ENCODE measurements at regions not wholly inside any gene's neighbourhood (a gene's known extent, or its start where the extent isn't known, plus 50 kb on each side); places are given as distances from the start of the nearest gene placed in this dataset.
"Not testable (repeated sequence)": the region's sequence is repeated elsewhere in the genome, so short reads cannot be mapped to it uniquely, and the experiment has no call there.

GRCh38 chr2:82326180-82326767 is 2021.7 kb upstream of the LRRTM1 start:
- DNase-seq (ENCODE audit: low spot score) = not testable (repeated sequence)

- DNase-seq (ENCODE audit: low spot score) = no peak
Measured at GRCh38 chr2:82320296-82320695, 2015.7 kb upstream of the LRRTM1 start.

GRCh38 chr2:82317012-82317411 is 2012.5 kb upstream of the LRRTM1 start:
- DNase-seq (ENCODE audit: low spot score) = no peak

GRCh38 chr2:82316586-82316985 is 2012.0 kb upstream of the LRRTM1 start:
- no peak for DNase-seq (ENCODE audit: low spot score)

DNA sequence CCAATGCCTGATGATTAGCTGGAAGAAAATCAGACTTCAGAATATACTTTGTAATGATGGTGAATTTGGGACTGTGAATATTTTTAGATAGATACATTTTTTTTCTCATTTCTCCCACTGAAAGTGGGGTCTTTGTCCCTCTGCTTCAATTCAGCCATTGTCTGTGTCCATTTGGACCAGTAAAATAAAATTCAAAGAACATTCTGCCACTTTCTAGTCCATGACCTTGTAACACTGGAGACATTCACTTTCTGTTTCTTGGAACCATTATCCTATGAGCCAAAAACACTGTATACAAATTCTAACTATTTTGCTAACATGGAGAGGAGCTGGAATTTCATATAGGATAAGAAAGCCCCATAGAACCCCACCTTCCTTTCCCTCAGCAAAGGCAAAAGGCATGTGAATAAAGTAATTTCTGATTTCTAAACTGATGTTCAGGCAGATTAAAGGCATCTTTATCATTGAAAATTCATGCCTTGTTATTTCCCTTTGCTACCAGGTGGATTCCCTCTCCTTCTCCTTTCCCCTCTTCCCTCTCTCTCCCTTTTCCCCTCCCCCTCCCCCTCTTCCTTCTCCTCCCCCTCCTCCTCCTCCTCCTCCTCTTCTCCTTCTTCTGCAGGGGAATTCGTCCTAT is 2010.4 kb upstream of the LRRTM1 start:
- DNase-seq (ENCODE audit: low spot score) = no peak

- no peak for DNase-seq (ENCODE audit: low spot score)
Measured at GRCh38 chr2:82307511-82307910, 2003.0 kb upstream of the LRRTM1 start.

GRCh38 chr2:82301506-82301905 is 1997.0 kb upstream of the LRRTM1 start:
- DNase-seq (ENCODE audit: low spot score) = no peak

DNA sequence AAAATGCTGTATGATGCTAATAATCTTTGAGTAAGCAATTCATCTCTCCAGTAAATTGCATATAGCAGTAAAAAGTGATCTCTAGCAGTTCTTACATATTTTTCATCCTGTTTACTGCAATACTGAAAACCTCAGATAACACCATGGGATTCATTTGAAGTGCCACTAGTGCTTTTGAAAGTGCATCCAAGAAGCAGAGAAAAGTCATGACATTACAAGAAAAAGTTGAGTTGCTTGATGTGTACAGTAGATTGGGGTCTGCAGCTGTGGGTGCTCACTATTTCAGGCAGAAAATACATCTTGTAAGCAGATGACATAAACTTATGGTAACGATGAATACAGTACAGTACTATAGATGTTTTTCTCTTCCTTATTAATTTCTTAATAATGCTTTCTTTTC is 1984.9 kb upstream of the LRRTM1 start:
- no peak for DNase-seq (ENCODE audit: low spot score)

DNA sequence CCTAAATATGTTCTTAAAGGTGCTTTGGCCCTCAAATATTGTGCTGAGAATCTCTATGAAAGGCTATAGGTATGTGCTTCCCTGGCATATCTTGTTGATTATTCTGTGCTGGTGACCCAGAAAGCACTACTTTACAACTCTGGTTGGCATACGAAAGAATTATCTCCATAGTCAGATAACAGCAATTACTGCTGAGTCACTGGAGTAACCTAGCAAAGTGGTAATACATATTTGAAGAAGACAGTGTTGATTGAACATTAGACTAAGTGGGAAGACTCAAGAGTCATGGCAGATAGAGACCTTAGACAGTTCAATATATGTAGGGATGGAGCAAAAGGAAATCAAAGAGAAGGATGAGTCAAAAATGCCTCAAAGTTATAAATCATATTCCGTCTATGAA is 1978.5 kb upstream of the LRRTM1 start:
- DNase-seq (ENCODE audit: low spot score) = no peak

- peak; percentile 14 for DNase-seq (ENCODE audit: low spot score)
Measured at GRCh38 chr2:82282111-82282882, 1977.7 kb upstream of the LRRTM1 start.

- DNase-seq (ENCODE audit: low spot score) = no peak
Measured at GRCh38 chr2:82279367-82279766, 1974.8 kb upstream of the LRRTM1 start.

- no peak for DNase-seq (ENCODE audit: low spot score)
Measured at GRCh38 chr2:82278416-82278815, 1973.9 kb upstream of the LRRTM1 start.

DNA sequence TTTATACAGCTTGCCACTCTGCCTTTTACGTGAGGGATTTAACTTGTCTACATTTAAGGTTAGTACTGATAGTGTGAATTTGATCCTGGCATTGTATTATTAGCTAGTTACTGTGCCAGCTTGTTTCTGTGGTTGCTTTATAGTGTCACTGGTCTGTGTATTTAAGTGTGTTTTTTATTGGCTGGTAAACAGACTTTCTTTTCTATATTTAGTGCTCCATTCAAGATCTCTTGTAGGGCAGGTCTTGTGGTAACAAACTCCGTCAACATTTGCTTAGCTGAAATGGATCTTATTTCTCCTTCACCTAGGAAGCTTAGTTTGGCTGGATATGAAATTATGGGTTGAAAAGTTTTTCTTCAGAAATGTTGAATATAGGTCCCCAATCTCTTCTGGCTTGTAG is 1971.0 kb upstream of the LRRTM1 start:
- DNase-seq (ENCODE audit: low spot score) = no peak

- DNase-seq (ENCODE audit: low spot score) = no peak
Measured at GRCh38 chr2:82268446-82268845, 1963.9 kb upstream of the LRRTM1 start.

DNA sequence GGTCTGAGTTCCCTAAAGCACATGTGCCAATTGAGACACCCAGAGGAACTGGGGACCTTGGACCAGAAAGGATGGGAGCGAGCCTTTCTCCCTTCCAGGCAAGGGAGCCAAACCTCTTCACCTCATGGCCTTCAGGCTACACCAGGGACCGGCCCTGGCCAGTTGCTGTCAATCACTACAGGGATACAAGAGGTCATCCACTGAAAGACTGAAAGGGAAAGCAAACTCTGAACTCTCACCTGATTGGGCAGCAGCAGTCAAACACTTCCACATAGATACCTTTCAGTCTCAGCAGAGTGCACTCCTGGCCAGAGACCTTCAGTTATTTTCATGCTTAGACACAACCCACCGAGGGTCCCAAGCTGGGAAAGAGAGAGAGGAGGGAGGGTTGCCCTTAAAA is 1956.0 kb upstream of the LRRTM1 start:
- DNase-seq (ENCODE audit: low spot score) = no peak

GRCh38 chr2:82259551-82259950 is 1955.0 kb upstream of the LRRTM1 start:
- no peak for DNase-seq (ENCODE audit: low spot score)

- no peak for DNase-seq (ENCODE audit: low spot score)
Measured at GRCh38 chr2:82257796-82258555, 1953.4 kb upstream of the LRRTM1 start.

- DNase-seq (ENCODE audit: low spot score) = no peak
Measured at GRCh38 chr2:82256983-82257632, 1952.6 kb upstream of the LRRTM1 start.

- no peak for DNase-seq (ENCODE audit: low spot score)
Measured at GRCh38 chr2:82256288-82256687, 1951.7 kb upstream of the LRRTM1 start.

DNA sequence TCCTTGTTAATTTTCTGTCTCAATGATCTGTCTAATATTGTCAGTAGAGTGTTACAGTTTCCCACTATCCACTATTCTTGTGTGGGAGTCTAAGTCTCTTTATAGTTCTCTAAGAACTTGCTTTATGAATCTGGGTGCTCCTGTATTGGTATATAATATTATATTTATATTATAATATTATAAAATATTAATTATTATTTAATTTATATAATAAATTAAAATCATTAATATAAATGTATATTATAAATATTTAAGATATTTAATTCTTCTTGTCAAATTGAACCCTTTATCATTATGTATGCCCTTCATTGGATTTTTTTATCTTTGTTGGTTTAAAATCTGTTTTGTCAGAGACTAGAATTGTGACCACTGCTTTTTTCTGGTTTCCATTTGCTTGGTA is 1950.2 kb upstream of the LRRTM1 start:
- no peak for DNase-seq (ENCODE audit: low spot score)

DNA sequence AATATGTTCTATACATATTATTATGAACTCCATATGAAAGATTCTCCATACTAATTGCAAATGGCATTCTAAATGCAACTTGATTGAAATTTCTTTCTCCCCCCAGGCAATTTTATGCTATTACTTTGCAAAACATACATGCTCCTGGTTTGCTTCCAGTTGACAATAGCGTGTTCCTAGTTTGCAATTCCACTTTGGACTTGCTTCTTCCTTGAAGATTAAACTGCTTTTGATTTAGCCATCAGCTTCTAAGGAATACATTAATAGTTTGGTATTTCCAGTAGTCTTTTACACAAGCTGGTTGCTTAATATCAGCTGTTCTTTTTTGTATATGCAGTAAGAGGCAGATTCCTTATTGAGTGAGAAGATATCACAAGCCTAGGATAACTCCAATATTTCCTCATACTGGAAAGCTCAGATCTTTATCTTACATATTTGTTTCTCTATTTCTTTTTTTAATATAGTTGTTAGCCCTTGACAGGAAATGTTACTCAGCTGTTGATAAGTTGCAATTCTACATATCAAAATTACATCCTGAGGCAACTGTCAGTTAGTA is 1941.7 kb upstream of the LRRTM1 start:
- DNase-seq (ENCODE audit: low spot score) = no peak

DNA sequence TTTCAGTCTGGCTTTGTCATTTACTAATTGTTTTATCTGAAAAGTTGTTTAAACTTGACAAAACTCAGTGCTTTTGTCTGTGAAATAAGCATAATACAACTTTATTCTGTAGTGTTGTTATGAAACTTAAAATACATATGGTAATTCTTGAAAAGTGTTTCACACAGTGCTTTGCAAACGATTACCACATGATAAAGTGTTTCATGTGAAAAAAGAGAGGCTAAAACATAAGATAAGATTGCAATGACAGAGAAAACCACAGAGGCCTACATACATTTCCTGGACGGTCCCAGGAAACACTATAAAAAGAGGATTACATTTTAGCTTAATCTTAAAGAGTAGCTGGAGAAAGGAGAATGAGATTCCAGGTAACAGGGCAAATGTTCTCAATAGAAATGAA is 1934.6 kb upstream of the LRRTM1 start:
- DNase-seq (ENCODE audit: low spot score) = no peak
